NCI-H1092 (cell line): ENCODE measurements at regions not wholly inside any gene's neighbourhood (a gene's known extent, or its start where the extent isn't known, plus 50 kb on each side); places are given as distances from the start of the nearest gene placed in this dataset.
A peak's percentile ranks its signal among the peaks of the same experiment; 100 is the strongest.
"Not testable (repeated sequence)": the region's sequence is repeated elsewhere in the genome, so short reads cannot be mapped to it uniquely, and the experiment has no call there.

Experiments used
- DNase-seq: peaks from one replicate; lab custom pipeline; 2025; lab: John Stamatoyannopoulos, UW

DNA sequence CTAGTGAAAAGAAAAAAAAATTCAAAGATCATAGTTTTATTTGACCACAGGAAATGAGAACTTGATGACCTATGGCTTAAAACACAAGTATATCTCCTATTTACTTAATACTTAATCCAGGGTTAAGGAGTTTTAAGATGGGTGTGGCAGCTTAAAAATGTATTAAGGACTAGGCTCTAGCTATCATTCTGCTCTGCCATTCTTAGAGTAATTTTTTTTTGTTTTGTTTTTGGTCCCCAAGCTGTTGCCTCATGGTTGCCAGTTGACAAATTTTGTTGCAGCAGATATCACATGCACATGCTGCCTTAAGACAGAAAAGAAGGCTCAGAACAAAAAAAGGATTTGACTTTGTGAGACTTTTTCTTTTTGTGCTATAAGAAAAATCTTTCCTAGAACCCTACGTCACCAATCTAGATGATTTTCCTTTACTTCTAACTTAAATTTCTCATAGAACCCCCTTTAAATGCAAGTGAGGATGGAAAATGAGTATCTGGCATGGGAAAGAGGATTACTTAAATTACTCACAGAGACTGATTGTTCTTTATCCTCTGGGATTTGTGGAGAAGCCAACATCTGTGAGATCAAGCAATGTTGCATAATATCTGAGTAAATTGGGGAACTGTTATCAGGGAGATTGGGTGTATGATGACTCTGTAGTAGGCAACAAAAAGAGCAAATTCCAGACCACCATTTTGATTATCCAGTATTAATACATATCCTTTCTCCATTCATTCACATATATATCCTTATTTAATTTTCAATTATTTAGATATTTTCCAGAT is 364.7 kb upstream of the CD180 start:
- DNase-seq, result no peak

DNA sequence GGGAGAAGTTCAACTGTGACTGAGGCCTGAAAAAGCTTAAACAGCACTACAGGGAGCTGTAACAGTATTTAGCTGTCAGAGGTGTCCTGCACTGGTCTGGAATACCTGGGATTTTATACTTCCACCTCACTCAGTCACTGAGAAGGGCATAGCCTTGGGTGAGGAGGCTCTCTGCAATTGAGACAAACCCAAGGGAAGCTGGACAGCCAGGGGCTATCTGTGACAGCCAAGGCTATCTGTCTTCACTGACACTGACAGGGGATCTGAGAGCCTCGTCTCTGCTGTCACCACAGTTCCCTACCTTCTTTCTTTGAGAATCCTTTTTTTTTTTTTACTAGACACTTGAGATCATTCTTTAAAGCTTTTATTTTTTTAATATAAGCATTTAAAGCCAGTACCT is 356.2 kb upstream of the CD180 start:
- DNase-seq, result no peak

DNA sequence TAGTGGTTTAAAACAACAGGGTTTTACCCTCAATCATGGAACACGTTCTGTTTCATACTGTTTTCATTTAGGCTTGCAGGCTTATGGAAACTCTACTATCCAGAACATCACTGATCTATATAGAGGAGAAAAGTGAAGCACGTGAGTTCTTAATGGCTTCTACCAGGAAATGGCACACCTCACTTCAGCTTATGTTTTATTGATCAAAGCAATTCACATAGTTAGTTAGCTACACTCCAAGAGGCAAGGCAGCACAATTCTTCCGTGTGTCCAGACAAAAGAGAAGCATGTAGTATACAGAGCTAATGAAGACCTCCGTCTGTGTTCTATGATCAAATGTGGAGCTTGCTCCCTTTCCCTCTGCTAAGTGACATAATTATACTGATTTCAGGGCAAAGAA is 353.3 kb upstream of the CD180 start:
- no peak for DNase-seq

DNA sequence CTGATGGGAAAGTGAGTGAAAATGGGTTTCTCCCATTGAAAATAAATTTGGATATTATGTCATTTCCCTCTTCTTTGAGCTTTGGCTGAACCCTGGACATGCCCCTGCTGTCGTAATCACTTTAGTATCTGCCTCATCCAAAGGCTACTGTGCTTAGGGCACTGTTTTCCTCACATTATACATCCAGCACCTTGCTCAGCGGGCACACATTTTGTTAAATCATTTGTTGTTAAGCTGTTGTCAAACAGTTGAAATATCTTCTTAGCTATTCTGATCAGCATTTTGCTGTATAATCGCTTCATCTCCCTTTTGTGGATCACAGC is 352.7 kb upstream of the CD180 start:
- no peak for DNase-seq

DNA sequence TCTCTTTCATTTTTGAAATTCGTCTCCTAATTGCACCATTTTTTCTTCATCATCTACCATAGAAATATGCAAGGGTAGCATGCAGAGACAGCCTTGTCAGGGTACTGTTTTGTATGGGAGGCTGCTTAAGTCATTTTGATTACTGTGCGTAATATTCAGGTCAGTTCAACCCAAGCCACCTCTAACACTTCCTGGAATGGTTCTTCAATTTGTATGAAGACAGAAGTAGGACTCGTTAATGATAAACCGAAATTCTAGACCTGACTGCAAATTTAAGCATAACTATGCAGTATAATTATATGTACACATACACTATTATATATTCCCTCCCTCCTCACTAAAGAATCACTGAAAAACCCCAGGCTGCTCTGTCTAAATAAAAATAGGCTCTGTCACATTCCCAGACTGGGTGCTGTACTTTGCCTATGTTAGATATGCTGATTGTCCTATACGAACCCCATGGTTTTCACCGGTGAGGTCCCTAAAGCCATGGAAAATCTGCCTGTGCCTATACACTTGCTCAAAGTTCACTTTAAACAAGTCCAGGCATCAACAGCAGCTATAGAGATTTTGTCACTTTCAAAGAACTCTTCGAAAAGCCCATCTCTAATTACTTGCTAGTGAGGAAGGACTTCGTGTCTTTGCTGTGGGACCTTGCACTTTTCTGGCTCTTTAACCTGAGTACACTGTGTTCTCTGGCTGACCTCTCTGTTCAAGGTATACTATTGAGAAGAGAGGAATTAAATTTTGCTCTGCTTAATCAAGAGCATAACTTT is 352.1 kb upstream of the CD180 start:
- DNase-seq, result no peak

DNA sequence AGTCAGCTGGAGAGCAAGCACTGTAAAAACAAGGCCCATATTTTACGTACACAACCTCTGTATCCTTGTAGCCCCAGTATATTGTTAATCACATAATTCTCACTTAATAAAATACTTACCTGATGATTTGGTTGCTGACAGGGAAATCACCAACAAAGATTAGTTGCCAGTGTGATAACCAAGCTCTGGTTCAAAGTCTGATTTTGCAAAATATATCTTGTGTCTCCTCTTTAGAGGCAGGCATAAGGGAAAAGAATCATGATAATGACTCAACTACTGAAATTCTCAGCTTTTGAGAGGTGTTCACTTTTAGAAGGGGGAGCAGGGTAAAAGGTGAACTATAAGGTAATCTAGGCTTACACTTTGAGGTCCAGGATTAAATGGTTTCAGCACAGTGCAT is 351.1 kb upstream of the CD180 start:
- no peak for DNase-seq

DNA sequence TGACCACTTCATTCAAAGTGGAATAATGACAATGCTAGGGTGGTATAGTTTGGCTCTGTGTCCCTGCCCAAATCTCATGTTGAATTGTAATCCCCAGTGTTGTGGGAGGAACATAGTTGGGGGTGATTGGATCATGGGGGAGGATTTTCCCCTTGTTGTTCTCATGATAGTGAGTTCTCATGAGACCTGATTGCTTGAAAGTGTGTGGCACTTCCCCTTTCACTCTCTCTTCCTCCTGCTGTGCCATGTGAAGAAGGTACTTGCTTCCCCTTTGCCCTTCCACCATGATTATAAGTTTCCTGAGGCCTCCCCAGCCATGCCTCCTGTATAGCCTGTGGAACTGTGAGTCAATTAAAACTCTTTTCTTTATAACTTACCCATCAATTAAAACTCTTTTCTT is 348.3 kb upstream of the CD180 start:
- DNase-seq, result not testable (repeated sequence)

DNA sequence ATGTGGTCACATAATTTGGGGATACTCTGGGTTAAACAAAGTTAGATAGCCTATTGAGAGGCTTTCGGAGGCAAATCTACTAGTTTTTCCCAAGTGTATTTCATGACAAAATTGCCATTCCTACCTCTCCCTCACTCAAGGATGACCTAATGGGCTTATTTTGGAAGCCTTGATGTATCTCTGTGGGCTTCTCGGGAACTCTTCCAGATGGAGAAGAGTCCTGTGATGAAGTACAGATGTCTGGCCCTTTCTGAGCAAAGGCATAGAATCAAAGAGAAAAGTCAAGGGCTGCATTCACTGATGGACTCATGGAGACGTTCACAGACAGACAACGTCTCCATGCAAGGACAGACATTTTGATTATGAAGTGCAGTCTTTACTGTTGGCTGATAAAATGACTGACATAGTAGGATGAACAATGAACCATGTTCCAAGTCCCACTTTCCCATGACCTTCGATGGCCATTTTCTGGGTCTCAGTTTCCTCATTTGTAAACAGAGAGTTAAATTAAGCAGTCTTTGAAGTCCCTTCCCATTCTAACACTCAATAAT is 347.2 kb upstream of the CD180 start:
- no peak for DNase-seq

DNA sequence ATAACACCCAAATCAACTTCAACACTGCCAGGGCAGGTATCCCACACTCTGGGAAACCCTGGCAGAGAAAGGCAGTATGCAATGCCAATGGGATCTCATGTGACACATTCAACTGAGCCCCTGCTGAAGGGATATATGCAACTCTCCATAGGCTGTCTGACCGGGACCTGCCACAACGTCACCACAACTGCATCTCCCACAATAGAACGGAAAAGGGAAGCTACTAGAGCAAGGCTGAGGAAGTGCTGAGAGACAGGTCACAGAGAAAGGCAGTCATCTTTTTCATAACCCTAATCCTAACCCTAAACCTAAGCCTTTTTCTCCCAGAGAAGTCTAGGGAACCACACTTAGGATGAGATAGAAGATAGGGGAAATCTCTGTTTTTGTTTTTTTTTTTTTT is 345.9 kb upstream of the CD180 start:
- no peak for DNase-seq

DNA sequence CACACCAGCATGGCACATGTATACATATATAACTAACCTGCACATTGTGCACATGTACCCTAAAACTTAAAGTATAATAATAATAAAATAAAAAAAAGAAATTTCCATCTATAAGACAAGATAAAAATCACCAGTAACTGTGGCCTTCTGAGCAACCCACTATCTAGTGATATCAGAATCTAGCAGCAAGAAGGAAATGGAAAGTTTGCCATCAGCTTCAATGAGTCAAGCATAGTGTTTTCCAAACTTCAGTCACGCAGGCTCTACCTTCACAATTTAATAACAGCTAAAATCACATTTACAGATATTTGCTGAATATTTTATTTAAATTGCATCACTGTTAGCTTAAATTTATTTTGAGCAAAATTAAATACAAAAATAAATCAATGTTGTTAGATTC is 345.3 kb upstream of the CD180 start:
- DNase-seq, result no peak

DNA sequence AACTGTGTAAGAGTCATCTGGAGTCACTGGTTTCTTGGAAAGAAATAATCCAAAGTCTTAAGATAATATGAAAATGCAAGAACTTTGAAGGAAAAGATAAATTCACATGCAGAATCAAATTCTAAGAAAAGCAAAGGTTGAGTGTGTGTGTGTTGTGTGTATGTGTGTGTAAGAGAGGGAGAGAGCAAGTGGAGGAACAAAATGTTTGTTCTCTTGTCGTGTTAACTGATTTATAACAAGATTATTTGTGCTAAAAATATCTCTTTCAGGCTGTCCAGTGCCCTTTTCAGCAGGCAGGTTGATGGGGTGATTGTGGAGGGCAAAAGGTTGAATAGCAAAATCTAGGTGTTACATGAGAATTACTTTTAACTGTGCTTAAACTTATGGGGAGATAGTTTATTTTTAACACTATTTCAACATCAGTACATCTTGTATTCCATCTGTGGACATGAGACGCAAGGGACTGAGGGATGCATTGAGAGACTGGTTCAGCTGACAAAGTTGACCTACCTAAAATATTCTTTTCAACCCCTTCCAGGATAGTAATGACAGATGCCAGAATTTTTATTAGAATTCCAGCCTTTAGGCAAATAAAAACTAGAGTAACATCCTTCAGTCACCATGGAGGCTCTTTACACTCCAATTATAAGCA is 342.4 kb upstream of the CD180 start:
- no peak for DNase-seq

DNA sequence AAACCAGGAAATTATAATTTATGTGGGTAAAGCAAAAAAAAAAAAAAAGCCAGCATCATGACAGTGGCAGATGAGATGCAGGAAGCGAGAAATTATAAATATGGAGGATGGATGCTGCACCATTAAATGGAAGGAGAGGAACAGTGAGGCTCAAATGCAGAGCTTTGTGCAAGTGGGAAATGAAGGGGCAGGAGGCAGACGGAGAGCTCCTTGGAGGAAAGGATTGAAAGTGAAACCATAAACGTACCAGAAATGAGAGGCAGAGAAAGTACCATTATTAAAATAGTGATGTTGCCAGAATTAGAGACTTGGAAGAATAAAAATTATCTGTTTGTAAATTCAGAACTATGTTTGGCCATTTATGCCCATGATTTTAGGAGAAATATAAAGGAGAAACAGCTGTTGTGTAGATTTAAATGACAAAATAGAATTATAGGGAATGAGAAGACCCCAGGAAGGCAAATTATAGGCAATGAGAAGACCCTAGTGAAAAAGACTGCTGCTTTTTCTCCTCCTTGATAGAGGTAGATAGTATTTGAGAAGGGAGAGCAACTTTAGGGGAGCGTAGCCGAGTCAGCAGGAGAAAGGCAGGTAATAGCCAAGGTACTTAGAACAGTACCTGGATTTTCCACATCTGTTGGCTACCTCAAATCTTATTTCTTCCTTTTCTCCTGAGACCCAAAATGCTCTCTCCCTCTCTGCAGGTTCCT is 341.0 kb upstream of the CD180 start:
- DNase-seq, result no peak

DNA sequence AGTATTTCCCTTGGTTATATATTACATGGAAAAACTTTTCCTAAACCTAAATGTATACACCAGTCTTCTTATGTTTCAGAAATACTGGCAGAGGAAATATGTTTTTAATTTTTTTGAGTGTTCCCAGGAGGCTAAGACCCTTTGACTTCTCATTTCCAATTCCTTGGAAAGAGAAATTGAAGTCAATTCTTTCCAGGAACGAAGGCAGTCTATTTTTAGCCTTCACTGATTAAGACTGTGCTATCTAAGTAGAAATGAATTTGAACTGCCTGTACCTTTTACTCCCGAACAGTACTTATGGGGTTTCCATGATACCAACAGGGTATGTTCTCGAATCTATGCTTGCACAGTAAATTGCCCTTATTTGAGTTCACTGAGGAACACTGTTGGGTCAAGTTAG is 340.3 kb upstream of the CD180 start:
- no peak for DNase-seq

DNA sequence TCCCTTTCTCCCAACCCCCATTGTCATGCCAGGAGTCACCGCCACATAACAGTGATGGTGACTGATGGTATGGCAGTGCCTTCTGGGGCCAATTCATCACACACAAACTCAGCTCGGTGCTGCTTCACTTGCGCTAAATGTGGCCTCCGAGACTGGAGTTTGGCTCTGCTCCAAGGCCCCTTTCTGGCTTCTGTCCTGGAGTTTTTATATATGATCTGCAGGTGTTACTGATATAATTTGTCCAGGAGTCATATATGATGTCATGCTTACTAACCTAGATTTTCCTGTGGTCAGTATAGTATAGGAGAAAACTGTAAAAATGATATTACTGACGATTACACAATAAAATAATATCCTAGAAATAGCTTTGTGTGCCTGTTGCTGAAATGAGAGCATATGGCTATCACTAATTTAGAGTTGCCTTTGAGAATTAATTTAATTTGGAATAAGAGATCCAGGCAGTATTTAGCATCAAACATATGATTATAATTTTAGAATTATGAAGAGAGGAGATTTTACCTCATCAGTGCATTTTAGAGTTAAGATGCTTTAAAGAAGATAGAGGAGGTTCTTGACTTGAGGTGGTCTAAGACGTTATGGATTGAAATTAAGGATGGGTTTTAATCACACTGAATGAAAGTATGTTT is 334.1 kb upstream of the CD180 start:
- DNase-seq, result peak; percentile 28

DNA sequence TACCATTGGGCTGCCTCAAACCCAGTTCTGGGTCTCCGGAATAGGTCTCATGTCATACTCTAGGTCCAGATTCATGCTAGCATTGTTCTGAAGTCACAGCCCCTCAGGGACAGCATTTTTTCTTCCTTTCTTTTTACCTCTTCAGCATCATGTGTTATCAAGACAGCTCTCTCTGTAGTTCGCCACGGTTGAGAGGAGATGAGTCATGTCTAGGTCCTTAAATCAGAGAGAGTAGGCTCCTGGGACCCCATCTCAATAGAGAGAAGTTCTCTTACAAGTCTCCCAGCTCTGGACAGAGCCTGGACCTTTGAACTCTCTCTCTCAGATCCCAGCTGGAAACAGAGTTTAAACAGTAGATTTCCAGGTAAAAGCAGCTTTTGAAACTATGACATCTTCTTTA is 332.4 kb upstream of the CD180 start:
- DNase-seq, result no peak

DNA sequence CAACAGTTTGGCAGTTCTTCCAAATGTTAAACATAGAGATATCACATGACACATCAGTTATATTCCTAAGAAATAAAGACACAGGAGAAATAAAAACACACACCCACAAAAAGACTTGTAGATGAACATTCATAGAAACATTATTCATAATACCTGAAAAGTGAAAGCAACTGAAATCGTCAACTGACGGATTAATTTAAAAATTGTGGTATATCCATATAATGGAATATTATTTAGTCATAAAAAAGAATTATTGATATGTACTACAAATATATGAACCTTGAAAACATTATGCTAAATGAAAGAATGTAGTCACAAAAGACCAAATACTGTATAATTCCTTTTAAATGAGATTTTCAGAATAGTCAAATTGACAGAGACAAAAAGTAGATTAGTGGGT is 330.2 kb upstream of the CD180 start:
- DNase-seq, result no peak

DNA sequence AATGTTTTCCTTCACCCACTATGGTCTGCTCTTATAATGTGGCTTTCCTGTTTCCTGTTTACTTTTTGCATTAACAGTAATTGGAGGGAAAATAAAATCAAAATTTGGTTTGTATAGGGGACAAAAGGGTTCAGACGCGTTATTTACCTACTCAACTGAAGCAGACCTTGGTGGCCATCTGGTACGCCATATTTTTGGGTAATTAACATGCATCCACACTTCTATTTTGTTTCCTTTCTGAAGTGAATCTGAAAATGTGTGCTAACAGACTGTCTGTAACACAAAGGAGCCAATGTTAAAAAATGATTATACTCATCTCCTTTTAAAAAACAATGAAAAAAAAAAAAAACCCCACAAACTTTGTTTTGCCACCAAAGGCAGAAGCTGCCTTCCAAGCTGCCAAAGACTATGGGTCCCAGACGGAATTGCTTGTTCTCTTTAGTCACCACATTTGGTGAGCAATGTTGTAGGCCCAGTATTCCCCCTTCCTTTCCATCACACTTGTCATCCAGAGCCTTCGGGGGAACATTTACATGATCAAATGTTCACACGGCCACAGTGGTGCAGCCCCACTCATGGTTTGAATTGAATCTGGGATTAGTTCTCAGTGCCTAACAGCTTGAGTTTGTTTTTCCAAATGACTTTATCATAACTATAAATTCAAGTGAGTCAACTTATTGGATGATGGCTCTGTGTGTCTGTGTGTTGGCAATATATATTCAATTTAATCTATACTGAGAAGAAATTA is 323.7 kb upstream of the CD180 start:
- DNase-seq, result no peak

DNA sequence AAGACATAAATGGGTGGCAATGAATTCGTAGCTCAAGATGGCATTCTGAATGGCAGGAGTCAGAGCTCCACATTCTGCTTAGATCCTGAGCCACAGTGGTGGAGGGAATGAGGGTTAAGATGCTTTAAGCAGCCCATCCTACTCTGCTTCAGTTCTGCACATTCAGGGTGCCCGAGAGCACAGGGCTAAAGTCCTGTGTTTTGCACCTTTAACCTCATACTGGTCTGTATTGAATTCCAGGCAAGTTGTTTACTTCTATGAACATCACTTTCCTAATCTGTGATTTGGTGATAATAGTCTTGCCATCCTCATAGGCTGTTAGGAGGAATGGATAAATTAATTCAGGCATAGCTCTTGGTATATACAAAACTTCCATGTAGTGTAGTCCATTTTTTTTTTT is 321.6 kb upstream of the CD180 start:
- DNase-seq, result no peak

DNA sequence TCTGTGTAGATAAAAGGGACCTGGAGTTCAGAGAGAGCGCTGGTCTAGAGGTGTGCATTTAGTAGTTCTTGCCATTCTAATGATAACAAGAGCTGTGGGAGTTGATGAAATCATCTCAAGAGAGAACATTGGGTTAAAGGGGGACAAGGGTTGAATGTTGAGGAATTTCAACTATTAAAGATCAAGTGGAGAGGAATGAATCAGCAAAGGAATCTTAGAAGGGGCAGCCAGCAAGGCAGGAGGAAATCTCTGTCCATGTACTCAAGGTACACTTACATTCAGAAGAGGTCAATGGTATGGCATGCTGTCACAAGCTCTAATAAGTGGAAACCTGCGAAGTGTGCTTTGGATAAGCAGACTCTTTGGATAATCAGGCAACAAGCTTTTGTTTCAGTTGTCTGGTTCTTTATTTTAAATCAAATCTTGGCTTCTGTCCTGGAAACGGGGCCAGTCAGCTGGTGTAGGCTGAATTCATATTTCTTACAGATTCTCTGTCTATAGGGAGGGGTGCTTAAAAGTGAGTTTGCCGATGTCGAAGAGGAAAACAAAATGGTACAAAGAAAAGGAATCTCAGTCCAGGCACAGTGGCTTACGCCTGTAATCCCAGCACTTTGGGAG is 320.5 kb upstream of the CD180 start:
- DNase-seq, result no peak

DNA sequence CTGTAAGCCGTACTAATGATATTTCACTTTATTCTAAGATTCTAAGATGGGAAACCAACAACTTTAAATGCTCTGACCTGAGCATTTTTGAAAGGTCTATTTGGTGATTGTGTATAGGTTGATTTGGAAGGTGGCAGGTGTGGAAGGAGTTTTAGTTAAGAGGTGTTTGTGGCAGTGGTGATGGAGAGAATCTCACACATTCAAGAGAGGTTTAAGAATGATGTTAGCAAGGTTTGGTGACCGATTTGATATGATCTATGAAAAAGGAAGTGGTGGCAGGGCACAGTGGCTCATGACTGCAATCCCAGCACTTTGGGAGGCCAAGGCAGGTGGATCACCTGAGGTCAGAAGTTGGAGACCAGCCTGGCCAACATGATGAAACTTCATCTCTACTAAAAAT is 319.2 kb upstream of the CD180 start:
- no peak for DNase-seq
